CD4-positive, alpha-beta T cell treated with Interleukin-15 for 4 hours (primary cell): ENCODE measurements at regions not wholly inside any gene's neighbourhood (a gene's known extent, or its start where the extent isn't known, plus 50 kb on each side); places are given as distances from the start of the nearest gene placed in this dataset.
"Not testable (repeated sequence)": the region's sequence is repeated elsewhere in the genome, so short reads cannot be mapped to it uniquely, and the experiment has no call there.

Source experiments
- DNase-seq: peaks from one replicate; pipeline ENCODE4 v3.0.0-alpha.2; 2020; ENCODE audit warnings: low spot score

DNA sequence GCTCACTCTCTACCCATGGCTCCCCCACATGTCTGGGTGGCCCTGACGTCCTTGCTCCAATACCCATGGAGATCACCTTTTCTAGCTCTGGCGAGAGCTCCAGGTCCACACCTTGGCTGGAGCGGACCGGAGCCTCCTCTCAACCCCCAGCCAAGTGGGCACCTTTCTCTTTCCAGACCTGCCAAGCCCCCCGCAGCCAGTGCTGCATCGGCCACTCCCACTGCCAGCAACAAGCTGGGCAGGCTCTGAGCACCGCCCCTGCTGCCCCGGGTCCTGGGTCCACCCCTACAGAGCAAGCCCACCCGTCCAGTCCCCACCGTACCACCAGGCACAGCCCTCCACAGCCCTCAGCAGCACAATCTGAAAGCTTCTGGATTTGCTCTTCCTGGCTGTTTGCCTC is 98.2 kb upstream of the C14orf180 start:
- DNase-seq: no peak

DNA sequence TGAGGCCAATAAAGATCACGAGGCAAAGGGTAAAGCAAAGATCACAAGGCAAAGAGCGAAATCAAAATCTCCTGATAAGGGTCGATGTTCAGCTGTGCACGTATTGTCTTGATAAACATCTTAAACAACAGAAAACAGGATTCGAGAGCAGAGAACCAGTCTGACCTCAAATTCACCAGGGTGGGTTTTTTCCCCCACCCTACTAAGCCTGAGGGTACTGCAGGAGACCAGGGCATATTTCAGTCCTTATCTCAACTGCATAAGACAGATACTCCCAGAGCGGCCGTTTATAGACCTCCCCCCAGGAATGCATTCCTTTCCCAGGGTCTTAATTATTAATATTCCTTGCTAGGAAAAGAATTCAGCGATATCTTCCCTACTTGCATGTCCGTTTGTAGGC is 97.5 kb upstream of the C14orf180 start:
- DNase-seq: not testable (repeated sequence)

DNA sequence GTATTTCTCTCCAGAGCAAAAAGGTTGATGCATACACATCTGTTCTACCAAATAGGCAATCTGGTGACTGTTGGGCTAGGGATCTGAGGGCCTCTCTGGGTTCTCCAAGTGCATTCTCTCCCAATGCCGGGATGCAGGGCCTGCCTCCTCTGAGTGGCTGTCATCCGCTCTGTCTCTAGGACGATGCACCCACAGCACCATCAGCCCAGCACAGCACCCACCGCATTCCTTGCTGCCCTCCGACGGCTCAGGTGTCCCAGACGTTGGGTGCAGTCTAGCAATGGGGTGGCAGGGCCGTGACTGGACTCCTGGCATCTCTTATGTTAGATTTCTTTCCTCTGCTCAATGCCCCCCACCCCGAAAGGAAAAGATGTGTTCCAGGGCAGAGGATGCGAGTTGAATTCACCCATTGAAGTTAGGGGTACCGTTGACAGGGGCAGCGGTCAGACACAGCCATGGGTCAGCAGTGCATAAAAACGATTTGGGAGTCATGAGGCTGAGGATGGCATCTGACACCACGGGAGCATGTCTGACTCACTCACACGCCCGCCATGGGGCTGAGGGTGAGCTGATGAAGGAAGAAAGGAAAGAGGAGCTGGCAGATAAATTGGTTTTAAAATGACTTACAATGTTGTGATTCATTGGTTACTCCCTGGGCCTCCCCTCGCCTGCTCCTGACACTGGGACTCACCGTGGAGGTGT is 93.2 kb upstream of the C14orf180 start:
- DNase-seq: no peak

DNA sequence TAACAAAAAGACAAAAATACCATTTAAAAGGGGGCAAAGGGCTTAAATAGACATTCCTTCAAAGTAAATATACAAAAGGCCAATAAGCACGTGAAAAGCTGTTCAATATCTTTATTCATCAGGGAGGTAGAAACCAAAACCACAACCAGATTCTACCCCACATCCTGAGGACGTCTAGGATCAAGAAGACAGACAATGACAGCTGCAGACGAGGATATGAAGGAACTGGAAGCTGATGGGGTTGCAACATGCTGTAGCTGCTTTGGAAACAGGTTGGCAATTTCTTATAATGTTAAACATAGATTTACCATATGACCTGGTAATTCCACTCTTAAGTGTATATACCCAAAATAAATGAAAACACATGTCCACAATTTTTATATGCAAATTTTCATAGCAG is 85.1 kb upstream of the C14orf180 start:
- no peak for DNase-seq

DNA sequence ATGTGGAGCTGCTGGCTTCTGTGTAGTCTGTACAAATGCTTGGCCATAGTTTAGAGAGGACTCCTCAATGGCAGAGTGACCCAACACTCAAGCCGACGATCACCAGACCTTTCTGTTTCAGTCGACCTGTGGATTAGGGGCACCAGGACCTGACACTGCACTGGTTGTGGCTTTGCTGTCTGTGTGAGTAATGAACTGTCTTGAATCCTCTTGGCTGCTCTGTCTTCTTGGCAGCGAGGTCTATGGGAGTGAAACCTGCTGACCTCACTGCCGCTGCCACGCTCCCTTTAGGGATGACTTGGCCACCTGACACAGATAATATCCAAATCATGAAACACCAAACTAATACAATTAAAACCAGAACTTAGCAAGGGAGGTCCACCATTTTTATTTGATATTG is 83.5 kb upstream of the C14orf180 start:
- DNase-seq: no peak

DNA sequence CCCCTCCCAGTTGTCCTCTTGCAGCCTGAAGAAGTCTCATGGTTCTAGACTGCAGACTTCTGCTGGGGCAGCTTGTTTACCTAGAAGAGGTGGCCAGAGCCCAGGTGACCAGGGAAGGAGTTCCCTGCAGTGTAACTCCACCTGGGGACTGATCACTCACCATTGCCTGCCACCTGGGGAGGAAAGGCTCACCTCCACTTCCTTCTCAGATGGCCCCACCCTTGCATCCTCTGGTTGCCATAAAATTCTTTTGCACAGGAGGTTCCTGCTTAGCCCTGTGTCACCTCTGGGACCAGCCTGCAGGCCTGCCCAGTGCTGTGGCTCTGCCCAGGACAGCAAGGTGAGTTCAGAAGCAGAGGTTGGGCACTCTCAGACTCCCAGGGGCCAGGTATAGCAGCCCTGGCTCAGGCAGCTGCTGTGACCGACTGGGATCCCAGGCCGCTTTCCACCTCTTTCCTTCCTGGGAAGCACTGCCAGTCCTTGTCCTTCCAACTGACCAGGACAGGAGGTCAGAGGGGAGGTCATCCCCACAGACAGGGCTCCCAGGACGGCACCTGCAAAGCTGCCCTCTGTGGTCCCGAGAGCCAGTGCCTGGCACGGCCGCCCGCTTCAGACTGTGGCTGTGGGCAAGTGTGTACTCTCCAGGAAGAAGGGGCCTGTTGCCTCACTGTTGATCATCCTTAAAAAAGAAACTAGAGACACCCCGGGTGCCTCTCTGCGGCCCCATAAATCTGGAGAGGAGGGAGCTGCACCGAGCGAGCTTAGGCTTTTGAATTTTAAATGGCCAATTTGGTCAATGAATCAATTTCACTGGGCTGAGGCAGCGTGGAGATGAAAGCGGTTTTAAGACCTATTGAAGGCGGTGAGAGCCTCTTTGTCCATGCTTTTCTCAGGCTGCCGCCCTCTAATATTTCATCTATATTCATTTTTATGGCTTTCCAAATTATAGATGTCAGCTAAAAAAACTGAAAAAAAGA is 79.5 kb upstream of the C14orf180 start:
- DNase-seq: no peak

DNA sequence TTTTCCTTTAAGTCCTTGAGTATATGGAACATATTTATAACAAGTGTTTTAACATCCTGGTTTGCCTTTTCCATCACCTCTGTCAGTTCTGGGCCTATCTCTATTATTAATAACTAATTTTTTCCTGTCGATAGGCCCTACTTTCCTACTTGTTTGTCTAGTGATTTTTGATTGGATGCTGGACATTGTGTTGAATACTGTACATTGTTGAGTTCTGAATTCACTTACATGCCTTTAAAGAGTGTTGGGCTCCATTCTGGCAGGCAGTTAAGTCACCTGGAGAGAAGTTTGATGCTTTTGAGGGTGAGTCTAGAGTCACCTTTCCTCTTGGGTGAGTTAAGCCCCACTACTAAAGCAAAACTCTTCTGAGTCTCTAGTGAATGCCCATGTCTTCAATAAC is 77.5 kb upstream of the C14orf180 start:
- no peak for DNase-seq

DNA sequence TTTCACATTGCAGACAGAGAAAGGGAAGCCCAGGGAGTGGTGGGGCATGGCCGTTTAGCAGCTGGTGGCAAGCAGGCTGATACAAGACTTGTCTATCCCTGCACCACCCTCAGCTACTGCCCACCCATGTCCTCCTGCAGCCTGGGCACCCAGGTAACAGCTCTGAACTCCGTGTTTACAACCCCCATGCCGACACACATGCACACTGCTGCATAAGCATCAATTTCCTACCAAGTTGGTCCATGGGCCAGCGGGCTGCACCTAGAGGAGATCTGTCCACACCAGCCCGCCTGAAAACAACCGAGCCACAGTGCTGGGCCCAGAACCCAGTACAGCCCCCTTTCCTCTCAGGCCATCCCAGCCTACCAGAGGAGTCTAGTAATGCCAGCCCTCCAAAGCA is 75.9 kb upstream of the C14orf180 start:
- DNase-seq: no peak

DNA sequence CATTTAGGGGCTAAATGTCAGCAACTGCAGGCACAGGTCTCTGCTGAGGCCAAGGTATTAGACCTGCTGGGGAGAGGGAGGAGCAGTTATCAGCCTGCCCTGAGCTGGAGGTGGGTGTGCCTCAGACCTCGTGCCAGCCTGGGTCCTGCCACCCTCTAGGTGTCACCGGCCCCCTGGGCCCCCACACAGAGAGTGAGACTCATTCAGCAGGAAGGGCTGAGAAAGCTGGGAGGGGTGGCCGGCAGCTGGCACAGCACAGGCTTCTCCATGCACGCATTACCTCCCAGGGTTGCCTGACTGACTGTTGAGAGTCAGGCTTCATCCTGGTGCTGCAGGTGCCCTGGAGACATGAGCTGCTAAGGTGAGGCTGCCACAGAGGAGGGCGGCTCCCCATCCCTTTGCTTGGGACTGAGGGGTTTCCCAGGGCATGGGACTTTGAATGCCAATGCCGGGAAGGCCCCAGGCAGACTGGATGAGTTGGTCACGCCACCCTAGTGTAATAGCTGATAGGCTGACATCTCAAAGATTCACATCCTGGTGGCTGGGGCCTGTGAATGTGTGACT is 75.3 kb upstream of the C14orf180 start:
- no peak for DNase-seq

DNA sequence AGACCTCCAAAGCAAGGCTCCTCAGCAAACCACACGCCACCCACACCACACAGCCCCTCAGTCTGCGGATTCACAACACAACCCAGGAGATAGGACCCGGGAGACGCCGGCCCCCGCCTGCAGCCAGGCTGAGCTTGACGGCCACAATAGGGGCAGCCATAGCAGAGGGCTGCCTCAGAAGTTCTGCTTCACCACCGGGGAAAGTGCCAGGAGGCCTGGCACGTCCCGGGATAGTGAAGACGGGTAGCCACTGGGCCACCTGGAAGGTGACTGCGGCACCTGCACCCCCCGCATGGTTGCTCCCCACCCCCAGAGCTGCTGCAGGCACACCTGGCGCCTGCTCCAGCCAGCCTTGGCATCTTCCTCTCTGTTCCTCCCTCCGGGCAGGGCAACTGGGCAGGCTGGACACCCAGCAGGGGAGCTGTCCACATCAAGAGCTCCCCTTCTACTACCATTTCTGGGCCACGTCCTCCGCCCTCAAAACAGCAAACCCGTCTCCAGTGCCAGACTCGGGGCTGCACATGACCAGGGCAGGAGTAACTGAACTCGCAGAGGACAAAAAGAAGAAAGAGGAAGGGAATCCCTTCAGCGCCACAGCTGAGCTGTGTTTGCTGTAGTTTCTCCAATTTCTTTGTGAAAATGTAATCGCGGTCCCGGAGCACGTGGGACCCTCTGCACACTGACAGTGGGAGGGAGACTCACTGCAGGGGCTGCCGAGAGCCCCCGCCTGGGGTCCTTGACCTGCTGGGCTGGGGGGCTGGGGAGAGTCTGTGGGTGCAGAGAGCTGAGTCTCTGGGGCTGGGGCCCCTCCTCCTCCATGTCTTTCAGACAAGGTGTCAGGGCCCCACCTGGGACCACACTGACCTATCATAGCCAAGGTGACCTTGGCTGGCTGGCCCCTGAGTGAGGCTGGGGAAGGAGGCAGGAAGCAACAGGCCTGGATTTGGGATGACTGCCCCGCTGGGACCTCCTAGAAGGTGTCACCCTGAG is 74.2 kb upstream of the C14orf180 start:
- DNase-seq: no peak

DNA sequence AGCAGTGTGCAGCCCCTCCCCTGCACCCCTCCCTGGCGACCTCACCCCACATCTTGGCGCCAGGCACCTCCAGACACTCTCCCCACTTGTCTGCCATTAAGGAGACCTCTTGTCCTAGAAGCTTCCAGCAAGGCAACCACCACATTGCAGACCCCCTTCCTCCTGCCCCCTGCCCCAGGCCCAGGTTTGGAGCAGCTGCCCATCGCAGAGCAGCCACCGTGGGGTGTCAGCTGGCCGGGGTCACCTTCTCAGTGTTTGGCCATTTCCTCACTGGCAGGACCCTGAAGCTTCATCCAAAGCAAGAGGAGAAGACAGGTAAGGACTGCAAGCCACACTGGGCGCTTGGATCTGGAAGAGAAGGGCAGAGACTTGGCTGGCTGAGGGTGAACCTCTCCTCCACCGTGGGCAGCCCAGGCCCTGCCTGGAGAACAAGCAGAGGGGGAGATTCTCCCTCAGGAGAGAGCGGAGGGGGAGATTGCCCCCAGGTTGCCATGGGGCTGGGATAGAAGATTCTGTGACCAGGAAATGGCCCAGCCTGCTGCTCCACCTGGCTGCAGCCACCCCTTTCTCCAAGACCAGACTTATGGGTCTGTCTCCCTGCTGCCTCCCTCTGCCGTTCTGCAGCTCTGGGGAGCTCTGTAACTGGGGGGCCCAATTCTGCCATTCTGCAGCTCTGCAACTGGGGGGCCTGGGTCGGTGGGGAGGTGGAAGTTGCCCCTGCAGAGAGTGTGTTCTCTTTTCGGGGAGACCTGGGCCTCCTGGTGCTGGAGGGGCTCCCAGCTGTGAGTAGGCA is 72.9 kb upstream of the C14orf180 start:
- no peak for DNase-seq

DNA sequence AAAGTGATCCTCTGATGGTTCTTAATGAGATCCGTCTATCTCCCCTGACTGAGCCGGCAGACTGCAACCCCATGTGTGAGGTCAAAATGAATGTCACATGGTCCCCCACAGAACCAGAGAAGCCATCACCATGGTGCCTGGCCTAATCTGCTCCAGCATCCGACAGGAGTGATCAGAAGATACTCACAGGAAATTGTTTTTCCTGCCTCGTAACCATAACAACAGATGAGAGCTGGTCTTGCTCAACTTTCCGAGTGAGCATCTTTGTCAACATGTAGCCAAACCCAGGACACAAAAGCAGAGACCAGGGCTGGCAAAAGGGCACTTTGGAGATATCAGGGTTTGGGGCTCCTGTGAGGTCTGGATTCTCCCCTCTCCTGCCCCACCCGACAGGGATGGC is 72.1 kb upstream of the C14orf180 start:
- no peak for DNase-seq

DNA sequence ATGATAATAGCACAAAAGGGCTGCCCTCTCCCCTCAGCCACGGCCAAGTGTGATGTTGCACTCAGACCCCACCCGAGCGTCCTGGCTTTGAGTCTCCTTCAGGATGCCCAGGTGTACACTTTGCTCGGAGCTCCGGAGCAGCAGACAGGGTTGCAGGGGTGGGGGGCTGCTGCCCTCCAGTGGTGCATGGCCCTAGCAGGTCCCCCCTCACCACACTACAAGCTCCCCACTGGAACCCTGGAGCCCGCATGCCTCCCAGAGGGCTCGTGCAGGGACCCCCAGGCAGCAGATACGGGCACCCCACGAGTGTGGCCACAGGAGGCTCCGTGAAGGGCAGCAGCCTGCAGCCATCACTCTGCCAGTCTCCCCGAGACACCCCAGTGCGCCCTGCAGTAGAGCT is 69.9 kb upstream of the C14orf180 start:
- DNase-seq: no peak

DNA sequence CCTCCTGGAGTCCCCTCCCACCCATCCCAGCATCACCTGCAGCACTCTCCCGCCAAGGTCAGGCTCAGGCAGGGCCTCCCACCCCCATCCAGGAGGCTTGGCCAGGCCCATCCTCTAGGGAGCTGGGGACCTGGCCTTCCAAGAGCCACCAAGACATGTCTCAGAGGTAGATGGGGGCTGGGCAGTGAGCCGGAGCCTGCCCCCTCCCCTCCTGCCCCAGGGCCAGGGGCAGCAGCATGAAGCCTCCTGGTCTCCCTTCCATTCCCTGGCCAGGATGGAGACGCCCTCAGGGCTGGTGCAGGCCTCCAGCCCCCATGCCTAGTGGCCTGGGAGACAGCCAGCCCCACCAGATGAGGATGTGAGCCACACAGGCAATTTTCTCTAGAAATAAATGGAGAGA is 69.3 kb upstream of the C14orf180 start:
- DNase-seq: no peak

DNA sequence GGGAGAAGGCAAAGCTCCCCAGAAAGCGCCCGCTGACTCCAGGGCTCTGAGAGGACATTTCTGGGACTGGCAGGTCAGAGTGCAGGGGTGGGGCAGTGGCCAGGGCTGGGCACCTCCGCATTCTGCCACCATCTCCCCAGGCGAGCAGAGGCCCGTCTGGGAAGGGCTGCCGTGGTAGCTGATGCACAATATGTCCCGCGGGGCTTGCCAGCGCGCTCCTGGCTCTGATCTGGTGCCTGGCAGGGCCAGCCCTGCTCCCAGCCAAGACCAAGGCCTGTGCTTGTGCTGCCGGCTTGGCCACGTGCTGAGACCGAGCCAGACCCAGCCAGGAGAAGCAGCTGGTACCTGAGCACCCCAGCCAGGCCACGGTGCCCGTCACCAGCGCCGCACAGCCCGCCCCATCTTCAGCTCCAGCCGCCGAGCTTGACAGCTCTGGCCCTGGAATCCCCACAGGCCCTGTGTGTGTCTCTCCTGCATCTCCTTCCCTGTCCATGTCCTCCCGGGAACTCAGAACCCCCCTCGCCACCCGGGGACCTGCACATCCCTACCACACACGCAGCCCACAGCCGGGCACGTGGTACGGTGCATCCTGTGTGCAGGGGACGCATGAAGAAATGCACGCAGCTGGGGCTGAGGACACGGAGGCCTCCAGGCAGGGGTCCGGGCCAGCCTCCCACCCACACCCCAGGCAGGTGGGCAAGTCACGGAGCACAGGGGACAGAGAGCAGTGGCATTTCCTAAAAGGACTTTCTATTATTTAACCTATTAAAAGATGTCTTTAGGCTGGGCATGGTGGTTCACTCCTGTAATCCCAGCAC is 68.6 kb upstream of the C14orf180 start:
- DNase-seq: no peak

DNA sequence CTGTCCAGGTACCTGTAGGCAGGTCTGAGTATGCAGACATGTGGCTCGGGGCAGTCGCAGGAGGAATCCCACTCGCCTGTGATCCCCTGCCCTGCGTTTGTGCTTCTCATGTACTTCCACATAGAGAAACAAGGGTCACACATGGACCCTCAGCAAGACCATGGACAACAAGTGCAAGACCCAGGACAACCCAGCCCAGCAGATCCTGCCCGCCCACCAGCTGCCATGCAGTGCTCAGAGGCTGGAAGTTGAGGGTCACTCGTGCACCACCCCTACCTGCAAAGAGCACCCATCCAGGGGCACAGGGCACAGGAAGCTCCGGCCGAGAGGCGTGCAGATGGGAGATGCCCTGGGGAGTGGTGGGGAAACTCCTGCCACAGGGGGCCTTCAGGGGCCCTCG is 67.5 kb upstream of the C14orf180 start:
- DNase-seq: no peak

DNA sequence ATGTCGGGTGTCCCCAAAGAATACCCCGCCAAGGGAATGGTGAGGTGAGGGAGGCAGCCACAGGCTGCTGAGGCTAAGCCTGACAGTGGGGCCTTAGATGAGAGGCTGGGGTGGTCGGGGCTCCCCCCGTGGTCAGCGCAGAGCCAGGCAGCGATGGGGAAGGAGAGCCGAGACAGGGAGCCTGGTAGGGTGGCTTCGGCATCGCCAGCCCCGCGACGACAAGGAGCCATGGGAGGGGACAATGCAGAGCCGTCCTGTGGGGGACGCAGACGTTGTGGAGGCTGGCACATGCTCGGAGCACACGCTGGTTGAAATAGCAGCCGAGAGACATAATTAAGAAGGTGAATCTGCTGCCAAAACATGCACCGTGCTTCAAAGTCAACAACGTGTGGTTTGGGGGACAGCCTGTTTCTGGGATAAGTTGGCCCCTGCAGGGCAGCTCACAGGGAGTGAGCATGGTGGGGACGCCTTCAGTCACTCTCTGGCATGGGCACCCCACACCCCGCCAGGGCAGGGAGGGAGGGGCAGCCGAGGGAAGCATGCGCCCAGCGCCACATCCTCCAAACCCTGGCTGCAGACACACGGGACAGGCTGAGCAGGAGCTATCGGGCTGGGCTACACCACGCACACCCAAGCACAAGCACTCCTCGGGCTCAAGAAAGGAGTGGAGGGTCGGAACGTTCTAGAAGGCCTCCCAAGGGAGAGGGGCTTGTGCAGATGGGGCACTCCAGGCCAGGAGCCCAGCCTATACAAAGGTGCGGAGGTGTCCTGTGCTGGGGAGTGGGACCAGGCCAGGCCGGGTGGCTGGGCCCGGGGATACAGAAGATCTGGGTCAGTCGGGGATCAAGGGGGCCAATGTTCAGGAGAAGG is 66.6 kb upstream of the C14orf180 start:
- DNase-seq: no peak

DNA sequence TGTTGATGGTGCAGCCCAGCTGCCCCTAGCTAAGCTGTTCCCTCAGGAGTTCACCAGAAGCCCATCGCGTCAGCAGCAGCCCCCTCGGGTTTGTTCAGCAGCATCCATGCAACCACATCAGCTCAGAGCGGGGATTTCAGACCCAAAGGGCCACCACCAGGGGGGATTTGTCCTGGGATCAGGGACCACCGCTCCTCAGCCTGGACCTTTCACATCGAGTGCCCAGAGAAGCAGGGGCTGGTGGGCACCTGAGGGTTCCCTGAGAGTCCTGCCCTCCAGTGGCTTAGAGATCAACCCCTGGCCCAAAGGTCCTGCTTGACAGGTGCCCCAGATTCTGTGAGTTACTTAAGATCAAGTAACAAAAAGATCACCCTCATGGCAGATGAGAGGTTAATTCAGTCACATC is 65.9 kb upstream of the C14orf180 start:
- no peak for DNase-seq
